CD4-positive, CD25-positive, alpha-beta regulatory T cell (primary cell): ENCODE measurements at regions not wholly inside any gene's neighbourhood (a gene's known extent, or its start where the extent isn't known, plus 50 kb on each side); places are given as distances from the start of the nearest gene placed in this dataset.

ENCODE experiments used
- ATAC-seq, 2 donors: fragments of 150-1000 bp; cut with Tn5 transposase; one replicate each; pipeline ENCODE4 v1.10.0; 2021; ENCODE audit warnings: low read depth in 2 of 2, moderate number of reproducible peaks in 2 of 2, moderate library complexity in 1 of 2
- DNase-seq, 3 donors: peaks; one replicate each; pipeline versions ENCODE4 v3.0.0 to v3.0.0-alpha.2; 2012 to 2022; ENCODE audit warnings: mixed read lengths in 1 of 3
- H3K27ac ChIP-seq: one replicate; pipeline ENCODE4 v1.7.0; 2013; ENCODE audit warnings: mild to moderate bottlenecking, low read length; ENCODE audit not compliant: insufficient read depth, poor library complexity, severe bottlenecking
- H3K27me3 ChIP-seq: one replicate; pipeline ENCODE4 v1.7.0; 2013; ENCODE audit warnings: low read length; ENCODE audit not compliant: control insufficient read depth, insufficient read depth
- H3K36me3 ChIP-seq: one replicate; pipeline ENCODE4 v1.7.0; 2013; ENCODE audit warnings: mild to moderate bottlenecking, low read length, moderate library complexity; ENCODE audit not compliant: control insufficient read depth, insufficient read depth
- H3K4me1 ChIP-seq: 2 replicates; pipeline ENCODE4 v1.7.0; 2013; ENCODE audit warnings: mild to moderate bottlenecking, low read length; ENCODE audit not compliant: insufficient read depth, control insufficient read depth, poor library complexity, severe bottlenecking
- H3K4me3 ChIP-seq: one replicate; pipeline ENCODE4 v1.7.0; 2013; ENCODE audit warnings: low read depth, mild to moderate bottlenecking, low read length, moderate library complexity
- H3K9me3 ChIP-seq, 2 experiments: 1 replicate in 1 of 2; 2 replicates in 1 of 2; pipeline ENCODE4 v1.7.0; 2013; ENCODE audit warnings: low read length in 2 of 2, mild to moderate bottlenecking in 1 of 2, moderate library complexity in 1 of 2; ENCODE audit not compliant: control insufficient read depth in 2 of 2
- H3K27ac Mint-ChIP-seq, 3 donors: one replicate each; pipeline ENCODE4 v1.8.0; 2020 to 2022; ENCODE audit warnings: mild to moderate bottlenecking in 3 of 3, mixed read lengths in 3 of 3, moderate library complexity in 2 of 3
- H3K27me3 Mint-ChIP-seq: one replicate; pipeline ENCODE4 v1.8.0; 2022; ENCODE audit warnings: mild to moderate bottlenecking, mixed read lengths
- H3K36me3 Mint-ChIP-seq: one replicate; pipeline ENCODE4 v1.8.0; 2020; ENCODE audit warnings: mixed read lengths
- H3K4me1 Mint-ChIP-seq, 4 donors: one replicate each; pipeline ENCODE4 v1.8.0; 2020 to 2022; ENCODE audit warnings: mixed read lengths in 4 of 4, mild to moderate bottlenecking in 1 of 4
- H3K4me3 Mint-ChIP-seq, 4 donors: one replicate each; pipeline ENCODE4 v1.8.0; 2020 to 2022; ENCODE audit warnings: mild to moderate bottlenecking in 4 of 4, mixed read lengths in 4 of 4, moderate library complexity in 3 of 4
- H3K9me3 Mint-ChIP-seq, 7 donors: one replicate each; pipeline ENCODE4 v1.8.0; 2020 to 2022; ENCODE audit warnings: mixed read lengths in 7 of 7, mild to moderate bottlenecking in 3 of 7, moderate library complexity in 2 of 7

- no peaks in the 10 kb centered on the region for H3K9me3 Mint-ChIP-seq
- H3K9me3 ChIP-seq: no peaks in the 10 kb centered on the region
- H3K27me3 Mint-ChIP-seq: peaks cover 56% of the 10 kb centered on the region
- ATAC-seq: no peak
- no peaks in the 10 kb centered on the region for H3K36me3 ChIP-seq
- H3K4me3 Mint-ChIP-seq: no peak overlapping the region
- H3K4me3 ChIP-seq: no peak overlapping the region
- H3K27me3 ChIP-seq: peaks cover 25% of the 10 kb centered on the region
- DNase-seq: no peak
- H3K27ac Mint-ChIP-seq: no peak overlapping the region
- H3K4me1 ChIP-seq: peaks cover 4% of the 10 kb centered on the region
- no peak overlapping the region for H3K27ac ChIP-seq
- H3K36me3 Mint-ChIP-seq: no peaks in the 10 kb centered on the region
- peaks cover 0 to 5% (median under 1%) of the 10 kb centered on the region in 4 donors for H3K4me1 Mint-ChIP-seq
Observed at GRCh38 chr15:89421219-89421618, 75.2 kb downstream of the RHCG start.

GRCh38 chr15:89419370-89419984 is 76.9 kb downstream of the RHCG start:
- Mint-ChIP-seq H3K4me3 (no peak overlapping the region), H3K27me3 (peaks cover 65% of the 10 kb centered on the region), H3K4me1 (peaks cover 0 to 11% (median 2%) of the 10 kb centered on the region in 4 donors), H3K36me3 (no peaks in the 10 kb centered on the region), H3K27ac (no peak overlapping the region), H3K9me3 (peaks cover 0 to under 1% (median 0%) of the 10 kb centered on the region in 7 donors)
- DNase-seq (peak in 1 of 3 donors; percentile 29), ATAC-seq (peak in 1 of 2 donors; percentile 32)
- Histone ChIP-seq H3K27me3 (peaks cover 32% of the 10 kb centered on the region), H3K27ac (no peak overlapping the region), H3K9me3 (no peaks in the 10 kb centered on the region), H3K4me3 (no peak overlapping the region), H3K4me1 (peaks cover 7% of the 10 kb centered on the region), H3K36me3 (no peaks in the 10 kb centered on the region)

- H3K27me3 ChIP-seq: peaks cover 50% of the 10 kb centered on the region
- Mint-ChIP-seq H3K4me1 (peaks cover 0 to 12% (median 2%) of the 10 kb centered on the region in 4 donors), H3K4me3 (no peak overlapping the region)
Observed at GRCh38 chr15:89417206-89417725, 79.1 kb downstream of the RHCG start.

GRCh38 chr15:89416339-89417183 is 79.8 kb downstream of the RHCG start:
- Mint-ChIP-seq H3K27me3 (peaks cover 84% of the 10 kb centered on the region), H3K27ac (no peak overlapping the region), H3K4me1 (peaks cover 0 to 18% (median 3%) of the 10 kb centered on the region in 4 donors), H3K4me3 (no peak overlapping the region), H3K36me3 (peaks cover 4% of the 10 kb centered on the region), H3K9me3 (peaks cover 0 to 3% (median 0%) of the 10 kb centered on the region in 7 donors)
- Histone ChIP-seq H3K4me1 (peaks cover 12% of the 10 kb centered on the region), H3K27ac (no peak overlapping the region), H3K4me3 (no peak overlapping the region), H3K36me3 (no peaks in the 10 kb centered on the region), H3K27me3 (peaks cover 56% of the 10 kb centered on the region), H3K9me3 (no peaks in the 10 kb centered on the region)
- ATAC-seq: peak; percentile 65 to 72
- DNase-seq: peak; percentile 39 to 74 (median 51)

More at GRCh38 chr15:89417206-89417725, 79.1 kb downstream of the RHCG start:
- Histone ChIP-seq H3K36me3 (no peaks in the 10 kb centered on the region), H3K27ac (no peak overlapping the region), H3K4me3 (no peak overlapping the region), H3K4me1 (peaks cover 7% of the 10 kb centered on the region), H3K9me3 (no peaks in the 10 kb centered on the region)
- ATAC-seq (no peak), DNase-seq (no peak)
- no peak overlapping the region for H3K27ac Mint-ChIP-seq
- H3K27me3 Mint-ChIP-seq: peaks cover 76% of the 10 kb centered on the region
- peaks cover 2% of the 10 kb centered on the region for H3K36me3 Mint-ChIP-seq
- H3K9me3 Mint-ChIP-seq: peaks cover 0 to 2% (median 0%) of the 10 kb centered on the region in 7 donors

- Mint-ChIP-seq H3K4me3 (no peak overlapping the region), H3K9me3 (peaks cover 0 to 5% (median 0%) of the 10 kb centered on the region in 7 donors), H3K27ac (no peak overlapping the region), H3K4me1 (peaks cover 0 to 31% (median 6%) of the 10 kb centered on the region in 4 donors), H3K36me3 (peaks cover 4% of the 10 kb centered on the region), H3K27me3 (peaks cover 87% of the 10 kb centered on the region)
- H3K36me3 ChIP-seq: no peaks in the 10 kb centered on the region
- peaks cover 23% of the 10 kb centered on the region for H3K4me1 ChIP-seq
- H3K27ac ChIP-seq: no peak overlapping the region
- H3K27me3 ChIP-seq: peaks cover 53% of the 10 kb centered on the region
- ATAC-seq (no peak), DNase-seq (no peak)
- H3K9me3 ChIP-seq: no peaks in the 10 kb centered on the region
- H3K4me3 ChIP-seq: no peak overlapping the region
Observed at GRCh38 chr15:89414571-89414970, 79.9 kb upstream of the POLG start.

- peaks cover 0 to 38% (median 9%) of the 10 kb centered on the region in 4 donors for H3K4me1 Mint-ChIP-seq
- Histone ChIP-seq H3K9me3 (no peaks in the 10 kb centered on the region), H3K36me3 (no peaks in the 10 kb centered on the region), H3K27ac (no peak overlapping the region), H3K4me3 (no peak overlapping the region), H3K4me1 (peaks cover 30% of the 10 kb centered on the region), H3K27me3 (peaks cover 52% of the 10 kb centered on the region)
- H3K36me3 Mint-ChIP-seq: peaks cover 4% of the 10 kb centered on the region
- DNase-seq: no peak
- no peak for ATAC-seq
- H3K27me3 Mint-ChIP-seq: peaks cover 91% of the 10 kb centered on the region
- H3K4me3 Mint-ChIP-seq: no peak overlapping the region
- peaks cover 0 to 5% (median 0%) of the 10 kb centered on the region in 7 donors for H3K9me3 Mint-ChIP-seq
- no peak overlapping the region for H3K27ac Mint-ChIP-seq
Observed at GRCh38 chr15:89413877-89414276, 79.3 kb upstream of the POLG start.

- no peak for DNase-seq
- peaks cover 0 to 6% (median 0%) of the 10 kb centered on the region in 7 donors for H3K9me3 Mint-ChIP-seq
- Histone ChIP-seq H3K9me3 (no peaks in the 10 kb centered on the region), H3K4me3 (no peak overlapping the region), H3K27me3 (peaks cover 49% of the 10 kb centered on the region), H3K4me1 (peaks cover 39% of the 10 kb centered on the region), H3K27ac (no peak overlapping the region), H3K36me3 (no peaks in the 10 kb centered on the region)
- H3K27ac Mint-ChIP-seq: no peak overlapping the region
- no peak for ATAC-seq
- H3K36me3 Mint-ChIP-seq: peaks cover 4% of the 10 kb centered on the region
- peaks cover 3 to 47% (median 16%) of the 10 kb centered on the region in 4 donors for H3K4me1 Mint-ChIP-seq
- peaks cover 91% of the 10 kb centered on the region for H3K27me3 Mint-ChIP-seq
- no peak overlapping the region for H3K4me3 Mint-ChIP-seq
Observed at GRCh38 chr15:89412905-89413411, 78.3 kb upstream of the POLG start.
